ENCODE measurements at regions not wholly inside any gene's neighbourhood (a gene's known extent, or its start where the extent isn't known, plus 50 kb on each side); places are given as distances from the start of the nearest gene placed in this dataset.

- no peak for TF ChIP-seq CTCF (IDR thresholded peaks at IDR 0.05)
- TF ChIP-seq EZH2phosphoT487 (IDR thresholded peaks at IDR 0.05) = no peak
- TF ChIP-seq EZH2 (IDR thresholded peaks at IDR 0.05) = no peak
These were observed 658.2 kb upstream of the MKI67 start for GRCh38 chr10:128784444-128784843.
